Neutrophil (primary cell): ENCODE measurements at regions not wholly inside any gene's neighbourhood (a gene's known extent, or its start where the extent isn't known, plus 50 kb on each side); places are given as distances from the start of the nearest gene placed in this dataset.

ENCODE experiments used
- H3K27ac ChIP-seq: fragments of 200-600 bp; sonication (generic); 2 replicates; pipeline ENCODE4 v1.5.1; 2016; ENCODE audit warnings: mild to moderate bottlenecking, moderate library complexity
- H3K27me3 ChIP-seq: fragments of 200-600 bp; sonication (generic); 2 replicates; pipeline ENCODE4 v1.6.0; 2016; ENCODE audit warnings: mild to moderate bottlenecking
- H3K36me3 ChIP-seq: fragments of 200-600 bp; sonication (generic); 2 replicates; pipeline ENCODE4 v1.5.1; 2017
- H3K4me1 ChIP-seq, 2 experiments: fragments of 200-600 bp in 1 of 2; sonication (generic) in 1 of 2; 1 replicate in 1 of 2; 2 replicates in 1 of 2; pipeline versions ENCODE4 v1.5.1 to v1.6.1; 2013 to 2016; ENCODE audit warnings: low read depth in 1 of 2, low read length in 1 of 2, mild to moderate bottlenecking in 1 of 2, moderate library complexity in 1 of 2; ENCODE audit not compliant: control insufficient read depth in 1 of 2, insufficient read depth in 1 of 2
- H3K4me3 ChIP-seq, 2 experiments: fragments of 200-600 bp in 1 of 2; sonication (generic) in 1 of 2; 1 replicate in 1 of 2; 2 replicates in 1 of 2; pipeline ENCODE4 v1.5.1; 2013 to 2016; ENCODE audit warnings: low read depth in 1 of 2, low read length in 1 of 2, mild to moderate bottlenecking in 1 of 2, moderate library complexity in 1 of 2
- H3K9me3 ChIP-seq: fragments of 200-600 bp; sonication (generic); 2 replicates; pipeline ENCODE4 v1.5.1; 2016
- TF ChIP-seq, protein P1 (sequence below): fragments of 200-600 bp; sonication (generic); IDR thresholded peaks from 2 replicates; pipeline ENCODE4 v1.5.1; 2016; ENCODE audit warnings: antibody characterized with exemption

DNA sequence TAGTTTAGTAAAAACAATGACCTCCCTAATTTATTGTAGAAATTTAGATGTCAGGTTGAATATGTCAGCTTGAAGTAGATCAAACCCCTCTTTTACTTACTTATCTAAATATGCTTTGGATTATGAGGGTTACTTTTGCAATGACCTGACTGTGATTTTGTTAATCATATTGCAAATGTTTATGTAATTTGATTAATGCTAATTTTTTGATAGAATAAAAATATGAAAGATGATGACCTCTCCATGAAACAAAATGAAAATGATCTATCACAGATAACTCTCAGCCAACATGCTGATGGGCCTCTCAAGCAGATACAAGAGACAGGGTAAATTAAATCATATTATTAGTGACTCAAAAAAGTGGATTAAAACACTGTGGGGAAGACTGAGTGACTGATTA, 131.0 kb downstream of the CEP57L1 start:
- TF ChIP-seq, protein P1, sequence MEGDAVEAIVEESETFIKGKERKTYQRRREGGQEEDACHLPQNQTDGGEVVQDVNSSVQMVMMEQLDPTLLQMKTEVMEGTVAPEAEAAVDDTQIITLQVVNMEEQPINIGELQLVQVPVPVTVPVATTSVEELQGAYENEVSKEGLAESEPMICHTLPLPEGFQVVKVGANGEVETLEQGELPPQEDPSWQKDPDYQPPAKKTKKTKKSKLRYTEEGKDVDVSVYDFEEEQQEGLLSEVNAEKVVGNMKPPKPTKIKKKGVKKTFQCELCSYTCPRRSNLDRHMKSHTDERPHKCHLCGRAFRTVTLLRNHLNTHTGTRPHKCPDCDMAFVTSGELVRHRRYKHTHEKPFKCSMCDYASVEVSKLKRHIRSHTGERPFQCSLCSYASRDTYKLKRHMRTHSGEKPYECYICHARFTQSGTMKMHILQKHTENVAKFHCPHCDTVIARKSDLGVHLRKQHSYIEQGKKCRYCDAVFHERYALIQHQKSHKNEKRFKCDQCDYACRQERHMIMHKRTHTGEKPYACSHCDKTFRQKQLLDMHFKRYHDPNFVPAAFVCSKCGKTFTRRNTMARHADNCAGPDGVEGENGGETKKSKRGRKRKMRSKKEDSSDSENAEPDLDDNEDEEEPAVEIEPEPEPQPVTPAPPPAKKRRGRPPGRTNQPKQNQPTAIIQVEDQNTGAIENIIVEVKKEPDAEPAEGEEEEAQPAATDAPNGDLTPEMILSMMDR, result no peak
- Histone ChIP-seq H3K4me1 (no peaks in the 10 kb centered on the region), H3K27me3 (no peaks in the 10 kb centered on the region), H3K27ac (no peak overlapping the region), H3K4me3 (no peak overlapping the region), H3K36me3 (no peaks in the 10 kb centered on the region), H3K9me3 (no peaks in the 10 kb centered on the region)

DNA sequence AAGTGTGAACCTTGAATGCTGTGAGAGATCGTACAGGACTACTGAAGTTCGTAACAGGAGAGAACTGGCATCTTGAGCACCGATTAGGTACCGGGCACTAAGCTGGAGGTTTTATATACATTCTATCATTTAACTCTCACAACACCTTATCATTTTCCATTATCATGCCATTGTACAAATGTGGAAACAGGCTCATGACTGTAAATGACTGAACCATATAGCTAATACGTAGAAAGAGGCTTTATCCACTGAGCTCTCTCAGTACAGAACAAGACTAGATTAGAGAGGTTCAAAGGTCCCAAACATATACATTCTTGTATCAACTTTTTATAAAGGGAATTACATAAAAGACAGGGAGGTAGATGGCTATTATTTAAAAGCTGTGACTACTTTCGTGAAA, 130.6 kb downstream of the CEP57L1 start:
- TF ChIP-seq, protein P1, result no peak
- Histone ChIP-seq H3K27ac (no peak overlapping the region), H3K27me3 (no peaks in the 10 kb centered on the region), H3K4me3 (no peak overlapping the region), H3K4me1 (no peaks in the 10 kb centered on the region), H3K36me3 (no peaks in the 10 kb centered on the region), H3K9me3 (no peaks in the 10 kb centered on the region)

DNA sequence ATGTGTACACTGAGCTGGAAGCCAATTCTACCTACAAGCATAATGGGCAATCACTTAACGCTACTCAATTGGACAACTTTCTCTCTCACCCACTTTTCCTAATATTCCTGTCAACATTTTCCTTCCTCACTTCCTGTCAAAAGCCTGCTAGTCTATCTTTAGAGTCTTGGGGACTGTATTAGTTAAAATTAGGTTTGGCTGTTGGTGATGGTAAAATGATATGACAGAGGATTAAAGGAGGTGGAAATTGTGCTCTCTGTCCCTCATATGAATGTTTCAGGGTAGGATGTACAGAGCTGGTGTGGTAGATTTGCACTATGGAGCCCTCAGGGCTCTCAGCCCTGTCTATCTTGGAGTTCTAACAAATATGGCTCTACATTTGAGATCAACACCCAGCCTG, 129.7 kb downstream of the CEP57L1 start:
- no peaks in the 10 kb centered on the region for H3K27me3 ChIP-seq
- TF ChIP-seq, protein P1, result no peak
- no peak overlapping the region for H3K4me3 ChIP-seq
- no peaks in the 10 kb centered on the region for H3K9me3 ChIP-seq
- H3K27ac ChIP-seq, result no peak overlapping the region
- no peaks in the 10 kb centered on the region for H3K36me3 ChIP-seq
- H3K4me1 ChIP-seq, result no peaks in the 10 kb centered on the region

DNA sequence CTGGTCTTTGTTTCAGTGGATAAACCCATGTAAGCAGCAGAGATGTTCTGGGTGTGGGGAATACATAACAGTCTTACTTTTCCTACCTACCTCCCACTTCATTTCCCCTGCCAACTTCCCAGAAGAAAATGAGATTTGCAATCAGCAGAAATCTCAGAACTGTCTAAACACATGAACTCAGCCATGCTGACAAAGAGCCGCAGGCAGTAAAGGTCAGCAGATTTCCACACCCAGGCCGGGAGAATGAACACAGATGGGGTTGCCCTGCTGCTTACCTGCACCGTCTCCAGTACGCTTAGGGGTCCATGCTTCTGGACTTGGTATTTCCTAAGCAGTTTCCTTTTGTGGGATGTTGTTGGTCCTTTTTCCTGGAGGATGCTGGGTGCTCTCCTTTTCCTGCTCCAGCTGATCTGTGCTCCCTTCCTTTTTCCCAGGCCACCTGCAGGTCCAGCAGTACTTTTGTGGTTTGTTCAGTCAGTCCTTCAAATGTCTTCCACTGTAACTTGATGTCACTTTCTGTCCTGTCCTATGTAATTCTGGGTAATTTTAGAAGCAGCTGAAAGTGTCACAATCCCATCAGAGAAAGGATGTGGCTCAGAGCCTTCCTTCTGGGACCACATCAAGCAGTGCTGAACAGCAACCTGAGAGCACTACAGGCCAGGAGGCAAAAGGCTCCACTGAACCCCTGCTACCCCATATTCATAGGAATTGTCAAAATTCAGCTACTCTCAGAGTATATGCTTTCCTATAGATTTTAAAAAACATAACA, 129.0 kb downstream of the CEP57L1 start:
- TF ChIP-seq, protein P1, result no peak
- no peaks in the 10 kb centered on the region for H3K27me3 ChIP-seq
- H3K9me3 ChIP-seq, result no peaks in the 10 kb centered on the region
- no peaks in the 10 kb centered on the region for H3K4me1 ChIP-seq
- H3K27ac ChIP-seq, result no peak overlapping the region
- H3K4me3 ChIP-seq, result no peak overlapping the region
- H3K36me3 ChIP-seq, result no peaks in the 10 kb centered on the region

DNA sequence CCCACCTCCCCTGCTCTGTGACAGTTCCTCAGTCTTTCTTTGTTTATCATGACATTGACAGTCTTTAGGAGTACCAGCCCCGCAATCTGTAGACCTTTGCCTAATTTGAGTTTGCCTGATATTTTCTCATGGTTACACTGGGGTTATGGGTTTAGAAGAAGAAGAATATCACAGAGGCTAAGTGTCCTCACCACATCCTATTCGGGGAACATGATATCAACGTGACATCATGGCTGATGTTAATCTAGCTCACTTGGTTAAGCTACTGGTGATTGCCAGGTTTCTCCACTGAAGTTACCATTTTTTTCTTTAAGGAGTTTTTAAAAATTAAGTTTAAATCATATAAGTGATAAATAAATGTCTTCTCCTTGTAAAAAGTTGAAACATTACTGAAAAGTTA, 127.5 kb downstream of the CEP57L1 start:
- Histone ChIP-seq H3K4me1 (peaks cover 10% of the 10 kb centered on the region in 2 experiments), H3K36me3 (no peaks in the 10 kb centered on the region), H3K9me3 (no peaks in the 10 kb centered on the region), H3K4me3 (no peak overlapping the region), H3K27me3 (no peaks in the 10 kb centered on the region), H3K27ac (no peak overlapping the region)
- TF ChIP-seq, protein P1, result no peak
